HUDEP-2 (cell line): ENCODE measurements at regions not wholly inside any gene's neighbourhood (a gene's known extent, or its start where the extent isn't known, plus 50 kb on each side); places are given as distances from the start of the nearest gene placed in this dataset.

Experiments
- DNase-seq, 76 experiments: peaks; one replicate each; lab custom pipeline; 2025; ENCODE audit not compliant: unreplicated experiment in 76 of 76; lab: John Stamatoyannopoulos, UW

DNA sequence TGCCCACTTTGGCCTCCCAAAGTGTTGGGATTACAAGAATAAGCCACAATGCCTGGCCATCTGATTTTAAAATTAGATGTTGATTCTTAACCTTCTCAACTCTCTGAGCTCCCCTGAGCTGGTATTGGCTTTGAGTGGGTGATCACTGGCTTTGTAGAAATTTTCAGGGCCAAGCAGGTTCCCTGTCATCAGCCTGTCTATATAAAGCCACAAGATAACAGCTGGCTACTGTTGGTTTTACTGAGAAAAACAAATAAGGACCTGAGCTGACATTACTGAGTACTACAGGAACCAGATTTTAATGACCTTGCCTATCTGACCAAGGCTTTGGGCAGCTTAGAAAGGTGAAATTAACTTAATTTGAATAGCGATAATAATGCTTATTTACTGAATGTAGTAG, 153.6 kb downstream of the MSX2 start:
- DNase-seq: no peak

- DNase-seq: no peak
Observed at GRCh38 chr5:174872271-174872670, 147.9 kb downstream of the MSX2 start.

- no peak for DNase-seq
Observed at GRCh38 chr5:174852143-174852542, 127.8 kb downstream of the MSX2 start.

GRCh38 chr5:174850565-174851169, 126.3 kb downstream of the MSX2 start:
- no peak for DNase-seq

- no peak for DNase-seq
Observed at GRCh38 chr5:174849426-174849825, 125.0 kb downstream of the MSX2 start.

DNA sequence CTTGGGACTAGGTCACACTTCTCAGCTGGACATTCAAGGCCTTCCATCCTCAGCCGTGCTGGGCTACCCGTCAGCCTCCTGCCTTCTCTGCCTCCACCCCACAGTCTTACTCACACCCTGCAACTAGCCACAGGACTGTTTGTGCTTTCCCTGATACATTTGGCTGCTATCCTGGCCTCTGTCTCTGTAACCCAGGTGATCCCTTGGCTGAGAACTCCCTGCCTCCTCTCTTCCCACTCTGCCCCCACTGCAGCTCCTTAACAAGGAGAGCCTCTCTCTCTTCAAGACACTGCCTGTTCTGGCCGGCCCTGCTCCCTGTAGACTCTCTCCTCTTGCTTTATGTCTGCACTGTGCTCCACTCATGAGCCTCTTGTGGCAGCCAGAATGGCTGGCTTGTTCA, 120.6 kb downstream of the MSX2 start:
- DNase-seq: no peak

GRCh38 chr5:174843263-174844250, 119.2 kb downstream of the MSX2 start:
- DNase-seq: no peak

- DNase-seq: no peak
Observed at GRCh38 chr5:174840435-174840834, 116.1 kb downstream of the MSX2 start.

DNA sequence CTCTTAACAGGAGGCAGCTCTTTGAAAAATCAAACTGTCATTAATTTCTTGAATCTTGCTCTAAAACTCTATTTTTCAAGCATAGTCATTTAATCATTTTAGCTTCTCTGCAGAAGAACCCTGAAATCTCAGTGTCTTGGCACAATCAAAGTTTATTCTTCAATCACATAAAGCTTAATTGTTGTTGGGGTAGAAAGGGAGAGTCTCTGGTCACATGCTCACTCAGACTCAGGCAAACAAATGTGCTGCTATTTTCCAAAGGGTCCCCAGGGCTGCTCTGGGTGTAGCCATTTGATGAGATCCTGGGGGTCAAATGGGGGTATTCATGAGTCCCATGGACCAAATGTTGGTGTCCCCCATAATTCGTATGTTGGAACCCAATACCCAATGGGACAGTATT, 114.8 kb downstream of the MSX2 start:
- DNase-seq: no peak

DNA sequence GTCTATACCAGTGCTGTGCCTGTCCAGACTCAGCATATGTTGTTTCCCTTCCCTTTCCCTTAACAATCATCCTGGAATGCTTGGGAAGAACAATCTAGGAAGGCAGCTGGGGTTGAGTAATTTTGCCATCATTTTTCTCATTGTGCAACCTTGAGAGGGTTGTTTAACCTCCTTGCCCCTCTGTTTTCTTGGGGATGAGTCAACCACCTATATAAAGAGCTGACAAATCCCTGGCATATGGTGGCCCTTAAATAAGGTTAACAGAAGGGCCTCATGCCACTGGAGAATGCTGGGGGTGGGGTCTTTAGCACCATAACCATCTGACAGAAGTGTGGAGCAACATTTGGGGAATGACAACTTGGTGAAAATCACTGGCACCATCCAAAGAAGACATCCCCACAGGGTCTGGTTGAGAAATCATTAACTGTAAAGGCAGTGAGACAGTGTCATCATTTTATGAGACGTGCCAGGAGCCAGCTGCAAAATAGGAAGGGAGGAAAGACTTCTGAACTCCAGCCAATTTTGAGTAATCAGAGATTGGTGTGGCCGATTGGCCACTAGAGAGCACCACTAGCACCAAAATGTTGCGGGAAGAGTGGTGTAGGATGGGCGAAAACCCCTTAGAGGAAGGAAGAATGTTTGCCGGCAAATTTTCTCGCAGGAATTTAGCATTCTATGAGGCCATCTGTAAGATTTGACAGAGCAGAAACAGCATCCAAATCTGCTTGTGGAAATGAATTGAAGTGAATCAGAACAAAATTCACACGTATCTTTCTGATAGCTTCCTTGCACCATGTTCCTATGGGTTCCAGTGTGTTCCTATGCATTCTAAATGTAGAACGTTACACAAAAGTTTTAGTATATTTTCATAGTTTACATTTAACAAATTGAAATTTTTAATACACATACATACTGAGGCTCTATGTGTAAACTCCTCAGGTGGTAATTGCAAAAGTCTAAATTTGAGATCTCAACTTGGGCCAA, 113.8 kb downstream of the MSX2 start:
- no peak for DNase-seq

DNA sequence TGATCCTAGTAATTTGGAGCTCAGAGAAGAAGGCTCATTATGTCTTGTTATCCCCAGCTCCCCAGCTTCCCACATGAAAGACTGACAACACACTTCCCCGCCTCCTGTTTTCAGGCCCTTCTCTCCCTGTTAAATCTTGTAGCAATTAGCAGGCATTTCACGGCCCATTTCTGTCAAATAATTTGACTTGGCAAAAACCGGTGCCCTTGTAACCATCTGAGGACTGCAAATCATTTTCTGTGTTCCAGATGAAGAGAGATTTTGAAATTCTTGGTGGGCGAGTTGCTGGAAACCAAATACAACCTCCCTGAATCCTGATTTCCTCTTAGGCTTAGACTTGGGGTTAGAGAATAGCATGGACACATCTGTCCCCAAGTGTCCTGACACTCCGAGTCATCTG, 109.7 kb downstream of the MSX2 start:
- no peak for DNase-seq

- no peak for DNase-seq
Observed at GRCh38 chr5:174832811-174833210, 108.4 kb downstream of the MSX2 start.

DNA sequence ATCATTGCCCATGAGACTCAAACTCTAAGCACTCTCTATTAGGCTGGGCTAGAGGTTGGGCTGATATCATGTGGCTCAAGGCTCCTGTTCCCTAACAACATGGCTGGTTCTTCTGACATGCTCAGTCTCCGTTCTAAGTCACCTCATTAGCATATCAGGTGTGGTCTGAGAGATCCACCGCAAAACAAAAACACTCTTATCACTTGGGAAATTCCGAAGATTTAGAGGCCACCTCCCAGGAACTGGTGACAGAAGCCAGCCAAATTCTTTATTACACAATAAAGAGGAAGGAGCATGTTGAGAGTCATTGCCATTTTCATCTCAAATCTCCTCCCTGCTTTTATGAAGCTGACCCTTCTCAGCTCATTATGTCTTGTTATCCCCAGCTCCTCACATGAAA, 107.6 kb downstream of the MSX2 start:
- DNase-seq: no peak

DNA sequence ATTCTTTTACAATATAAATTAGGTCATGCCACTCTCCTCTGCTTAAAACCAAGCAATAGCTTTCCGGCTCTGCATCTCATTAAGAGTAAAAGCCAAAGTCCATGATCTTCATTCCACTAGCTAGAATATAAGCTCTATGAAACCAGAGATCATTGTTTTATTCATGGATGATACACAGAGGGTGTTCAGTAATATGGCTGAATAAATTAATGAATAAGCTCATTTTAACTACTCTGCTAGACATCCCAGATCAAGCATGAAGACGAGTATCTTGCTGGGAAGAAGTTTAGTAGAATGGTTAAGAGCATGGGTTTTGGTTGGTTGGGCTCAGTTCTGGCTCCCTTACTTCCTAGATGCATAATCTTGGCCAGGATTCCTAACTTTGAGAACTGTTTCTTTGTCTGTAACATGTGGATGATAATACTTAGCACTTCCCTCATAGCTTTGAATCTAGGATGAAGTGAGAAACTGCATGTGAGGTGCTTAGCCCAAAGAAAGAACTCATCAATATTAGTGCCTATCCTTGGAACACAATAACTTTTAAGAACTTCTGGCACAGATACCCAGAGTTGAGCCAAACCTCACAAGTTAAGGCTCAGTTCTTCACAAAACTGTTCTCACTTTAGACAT, 106.8 kb downstream of the MSX2 start:
- no peak for DNase-seq

DNA sequence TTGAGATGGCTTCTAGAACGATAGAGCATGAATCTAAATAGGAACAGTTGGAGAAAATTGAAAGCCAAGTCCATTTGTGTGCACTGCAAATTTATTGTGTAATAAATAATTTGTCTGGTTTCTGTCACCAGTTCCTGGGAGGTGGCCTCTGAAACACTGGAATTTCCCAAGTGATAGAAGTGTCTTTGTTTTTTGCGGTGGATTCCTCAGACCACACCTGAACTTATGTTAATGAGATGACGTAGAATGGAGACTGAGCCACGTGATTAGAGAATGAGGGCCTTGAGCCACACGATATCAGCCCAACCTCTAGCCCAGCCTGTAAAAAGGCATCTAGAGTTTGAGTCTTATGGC, 105.1 kb downstream of the MSX2 start:
- no peak for DNase-seq

- no peak for DNase-seq
Observed at GRCh38 chr5:174828804-174829510, 104.6 kb downstream of the MSX2 start.

GRCh38 chr5:174827558-174827957, 103.2 kb downstream of the MSX2 start:
- no peak for DNase-seq

DNA sequence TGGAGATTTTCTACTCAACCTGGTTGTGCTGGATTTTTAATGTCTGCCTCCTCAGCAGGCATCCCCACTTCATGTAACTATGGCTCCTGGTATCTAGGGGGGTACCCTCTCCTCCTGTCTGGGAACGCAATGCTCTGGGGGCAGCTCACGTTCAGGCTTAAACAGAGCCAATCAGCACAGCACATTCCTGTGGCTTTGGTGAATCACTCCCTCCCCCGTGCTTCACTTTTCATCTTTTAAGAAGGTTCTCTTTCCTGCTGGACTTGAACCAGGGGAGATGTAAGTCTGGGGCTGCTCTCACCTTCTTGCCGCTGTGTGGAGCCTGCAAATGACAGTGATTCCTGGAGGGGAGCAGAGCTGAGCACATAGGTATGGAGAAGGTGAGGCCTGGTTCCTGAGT, 101.2 kb downstream of the MSX2 start:
- no peak for DNase-seq

GRCh38 chr5:174818430-174818829, 94.0 kb downstream of the MSX2 start:
- DNase-seq: no peak

DNA sequence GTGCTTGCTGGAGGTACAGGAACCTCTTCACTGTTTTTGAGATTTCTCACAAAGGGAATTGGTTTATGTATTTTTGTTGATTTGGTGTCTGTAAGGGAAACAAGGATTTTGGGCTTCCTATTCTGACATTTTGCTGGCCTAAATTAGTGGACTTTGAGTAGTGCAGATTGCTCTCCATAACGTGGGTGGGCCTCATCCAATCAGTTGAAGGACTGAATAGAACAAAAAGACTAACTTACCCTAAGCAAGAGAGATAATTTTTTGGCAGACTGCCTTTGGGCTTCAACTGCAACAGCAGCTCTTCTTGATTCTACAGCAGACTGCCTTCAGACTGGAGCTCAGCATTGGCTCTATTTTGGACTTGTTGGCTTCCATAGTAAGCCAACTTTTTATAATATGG, 93.2 kb downstream of the MSX2 start:
- DNase-seq: no peak
